WERI-Rb-1 (cell line): ENCODE measurements at regions not wholly inside any gene's neighbourhood (a gene's known extent, or its start where the extent isn't known, plus 50 kb on each side); places are given as distances from the start of the nearest gene placed in this dataset.

Source experiments
- DNase-seq: peaks from one replicate; pipeline ENCODE4 v3.0.0-alpha.2; 2020
- H3K27ac ChIP-seq: fragments of 250-450 bp; sonication (Bioruptor Pico); 2 replicates; pipeline ENCODE4 v1.5.1; 2020; ENCODE audit warnings: mild to moderate bottlenecking, moderate library complexity
- H3K27me3 ChIP-seq: fragments of 250-450 bp; sonication (Bioruptor Pico); 2 replicates; pipeline ENCODE4 v1.5.1; 2021; ENCODE audit warnings: mild to moderate bottlenecking, low read depth, moderate library complexity; ENCODE audit not compliant: insufficient read depth, severe bottlenecking
- H3K36me3 ChIP-seq: fragments of 250-450 bp; sonication (Bioruptor Pico); 2 replicates; pipeline ENCODE4 v1.5.1; 2020; ENCODE audit warnings: mild to moderate bottlenecking, moderate library complexity
- H3K4me3 ChIP-seq: 2 replicates; pipeline ENCODE4 v1.5.1; 2011; ENCODE audit warnings: low read depth, mild to moderate bottlenecking, control low read depth, low read length
- H3K9me3 ChIP-seq: fragments of 250-450 bp; sonication (Bioruptor Pico); 2 replicates; pipeline ENCODE4 v1.5.1; 2021; ENCODE audit warnings: mild to moderate bottlenecking, moderate library complexity; ENCODE audit not compliant: severe bottlenecking
- CTCF ChIP-seq: IDR thresholded peaks from 2 replicates; pipeline ENCODE4 v1.5.1; 2011; ENCODE audit warnings: low read depth, mild to moderate bottlenecking, control low read depth, inconsistent platforms, low read length

GRCh38 chr2:207265332-207265731 lies 99.6 kb upstream of the KLF7 start:
- Histone ChIP-seq H3K36me3 (no peaks in the 10 kb centered on the region), H3K27ac (no peak overlapping the region), H3K27me3 (no peaks in the 10 kb centered on the region), H3K9me3 (no peaks in the 10 kb centered on the region), H3K4me3 (no peak overlapping the region)
- DNase-seq = no peak
- TF ChIP-seq CTCF = no peak

GRCh38 chr2:207265869-207266268 lies 100.1 kb upstream of the KLF7 start:
- Histone ChIP-seq H3K4me3 (no peak overlapping the region), H3K36me3 (no peaks in the 10 kb centered on the region), H3K27me3 (no peaks in the 10 kb centered on the region), H3K27ac (no peak overlapping the region), H3K9me3 (no peaks in the 10 kb centered on the region)
- no peak for TF ChIP-seq CTCF
- DNase-seq = no peak

- no peaks in the 10 kb centered on the region for H3K9me3 ChIP-seq
- no peak for TF ChIP-seq CTCF
- no peak overlapping the region for H3K27ac ChIP-seq
- no peak overlapping the region for H3K4me3 ChIP-seq
- H3K27me3 ChIP-seq = no peaks in the 10 kb centered on the region
- DNase-seq = no peak
- no peaks in the 10 kb centered on the region for H3K36me3 ChIP-seq
Measured at GRCh38 chr2:207266648-207267047, 100.9 kb upstream of the KLF7 start.

GRCh38 chr2:207269038-207269437 lies 103.3 kb upstream of the KLF7 start:
- no peaks in the 10 kb centered on the region for H3K9me3 ChIP-seq
- H3K27ac ChIP-seq = no peak overlapping the region
- H3K36me3 ChIP-seq = no peaks in the 10 kb centered on the region
- H3K27me3 ChIP-seq = no peaks in the 10 kb centered on the region
- no peak for TF ChIP-seq CTCF
- no peak overlapping the region for H3K4me3 ChIP-seq
- DNase-seq = no peak

- H3K9me3 ChIP-seq = no peaks in the 10 kb centered on the region
- no peak overlapping the region for H3K4me3 ChIP-seq
- no peak overlapping the region for H3K27ac ChIP-seq
- no peaks in the 10 kb centered on the region for H3K36me3 ChIP-seq
- no peak for TF ChIP-seq CTCF
- no peak for DNase-seq
- no peaks in the 10 kb centered on the region for H3K27me3 ChIP-seq
Measured at GRCh38 chr2:207274530-207275189, 108.9 kb upstream of the KLF7 start.

GRCh38 chr2:207275779-207276178 lies 110.0 kb upstream of the KLF7 start:
- DNase-seq = no peak
- no peaks in the 10 kb centered on the region for H3K36me3 ChIP-seq
- TF ChIP-seq CTCF = no peak
- no peak overlapping the region for H3K27ac ChIP-seq
- no peaks in the 10 kb centered on the region for H3K9me3 ChIP-seq
- H3K27me3 ChIP-seq = no peaks in the 10 kb centered on the region
- no peak overlapping the region for H3K4me3 ChIP-seq
